Peyer's patch (tissue), 4 donors: ENCODE measurements at regions not wholly inside any gene's neighbourhood (a gene's known extent, or its start where the extent isn't known, plus 50 kb on each side); places are given as distances from the start of the nearest gene placed in this dataset.
"Not testable (repeated sequence)": the region's sequence is repeated elsewhere in the genome, so short reads cannot be mapped to it uniquely, and the experiment has no call there.

Source experiments
- DNase-seq, 3 donors: peaks; one replicate each; pipeline ENCODE4 v3.0.0-alpha.2; 2017 to 2019
- H3K27ac ChIP-seq, 4 donors: fragments of 200-600 bp; sonication (generic); one replicate each; pipeline ENCODE4 v1.5.1; 2016 to 2019
- H3K27me3 ChIP-seq, 2 donors: fragments of 200-600 bp; sonication (generic); one replicate each; pipeline ENCODE4 v1.5.1; 2019
- H3K36me3 ChIP-seq, 3 donors: fragments of 200-600 bp; sonication (generic); one replicate each; pipeline ENCODE4 v1.5.1; 2016 to 2019
- H3K4me1 ChIP-seq, 4 donors: fragments of 200-600 bp; sonication (generic); one replicate each; pipeline ENCODE4 v1.5.1; 2016 to 2019
- H3K4me3 ChIP-seq, 4 donors: fragments of 200-600 bp; sonication (generic); 1 replicate in 3 of 4; 2 replicates in 1 of 4; pipeline ENCODE4 v1.5.1; 2016 to 2019; ENCODE audit warnings: mild to moderate bottlenecking in 1 of 4
- H3K9me3 ChIP-seq, 4 donors: fragments of 200-600 bp; sonication (generic); one replicate each; pipeline ENCODE4 v1.5.1; 2016 to 2019; ENCODE audit warnings: mild to moderate bottlenecking in 1 of 4
- POLR2A ChIP-seq, 2 donors: fragments of 450-650 bp; IDR thresholded peaks; one replicate each; pipeline ENCODE4 v1.5.1; 2017; ENCODE audit warnings: antibody characterized with exemption in 2 of 2, mild to moderate bottlenecking in 2 of 2, moderate library complexity in 2 of 2
- TF ChIP-seq, protein P1 (sequence below), 6 experiments: fragments of 450-650 bp in 4 of 6; fragments of 200-600 bp in 2 of 6; sonication (generic) in 1 of 6; IDR thresholded peaks; one replicate each; pipeline ENCODE4 v1.5.1; 2017 to 2019; ENCODE audit warnings: antibody characterized with exemption in 6 of 6, mild to moderate bottlenecking in 3 of 6, moderate library complexity in 1 of 6

DNA sequence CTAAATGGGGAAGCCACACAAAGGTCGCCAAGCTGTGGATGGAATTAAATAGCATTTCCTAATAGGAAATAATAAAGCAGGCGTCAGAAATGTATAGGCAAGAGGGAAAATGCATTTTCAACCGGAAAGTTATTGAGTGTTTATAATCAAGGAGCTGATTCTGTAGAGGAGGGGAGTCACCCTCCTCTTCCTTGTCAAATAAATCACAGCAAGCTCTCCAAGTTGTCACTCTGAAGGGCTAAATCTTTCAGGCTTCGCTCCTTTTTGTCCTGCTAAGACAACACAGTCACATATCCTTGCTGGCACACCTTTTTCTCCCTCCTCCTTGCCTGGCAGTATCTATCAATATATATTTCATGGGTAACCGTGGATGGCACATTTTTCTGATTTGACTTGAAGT is 338.4 kb downstream of the SATB1 start:
- Histone ChIP-seq H3K27ac (no peak overlapping the region), H3K9me3 (no peaks in the 10 kb centered on the region), H3K4me3 (no peak overlapping the region), H3K27me3 (no peaks in the 10 kb centered on the region), H3K4me1 (no peaks in the 10 kb centered on the region), H3K36me3 (no peaks in the 10 kb centered on the region)
- TF ChIP-seq POLR2A (IDR thresholded peaks at IDR 0.05), result no peak
- TF ChIP-seq, protein P1, sequence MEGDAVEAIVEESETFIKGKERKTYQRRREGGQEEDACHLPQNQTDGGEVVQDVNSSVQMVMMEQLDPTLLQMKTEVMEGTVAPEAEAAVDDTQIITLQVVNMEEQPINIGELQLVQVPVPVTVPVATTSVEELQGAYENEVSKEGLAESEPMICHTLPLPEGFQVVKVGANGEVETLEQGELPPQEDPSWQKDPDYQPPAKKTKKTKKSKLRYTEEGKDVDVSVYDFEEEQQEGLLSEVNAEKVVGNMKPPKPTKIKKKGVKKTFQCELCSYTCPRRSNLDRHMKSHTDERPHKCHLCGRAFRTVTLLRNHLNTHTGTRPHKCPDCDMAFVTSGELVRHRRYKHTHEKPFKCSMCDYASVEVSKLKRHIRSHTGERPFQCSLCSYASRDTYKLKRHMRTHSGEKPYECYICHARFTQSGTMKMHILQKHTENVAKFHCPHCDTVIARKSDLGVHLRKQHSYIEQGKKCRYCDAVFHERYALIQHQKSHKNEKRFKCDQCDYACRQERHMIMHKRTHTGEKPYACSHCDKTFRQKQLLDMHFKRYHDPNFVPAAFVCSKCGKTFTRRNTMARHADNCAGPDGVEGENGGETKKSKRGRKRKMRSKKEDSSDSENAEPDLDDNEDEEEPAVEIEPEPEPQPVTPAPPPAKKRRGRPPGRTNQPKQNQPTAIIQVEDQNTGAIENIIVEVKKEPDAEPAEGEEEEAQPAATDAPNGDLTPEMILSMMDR (IDR thresholded peaks at IDR 0.05), result no peak
- DNase-seq, result no peak

DNA sequence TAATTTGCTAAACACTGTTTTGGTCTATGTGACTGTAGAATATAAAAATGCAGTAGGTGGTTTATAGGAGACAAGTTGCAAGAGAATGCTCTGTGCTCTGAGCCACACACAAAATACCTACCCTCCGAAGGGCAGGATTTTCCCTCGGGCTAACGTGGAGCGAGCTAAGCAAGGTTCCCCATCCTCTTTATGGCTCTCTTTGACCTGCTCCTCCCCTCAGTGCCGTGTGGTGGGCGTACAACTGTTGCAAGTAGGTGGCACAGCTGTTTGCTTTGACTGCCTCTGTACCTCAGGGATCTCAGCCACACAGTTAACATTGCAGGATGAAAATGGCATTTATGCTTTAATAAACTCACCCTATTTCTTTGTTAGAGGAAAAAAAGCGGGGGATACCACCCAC is 339.1 kb downstream of the SATB1 start:
- no peaks in the 10 kb centered on the region for H3K9me3 ChIP-seq
- TF ChIP-seq, protein P1 (IDR thresholded peaks at IDR 0.05), result no peak
- no peak for TF ChIP-seq POLR2A (IDR thresholded peaks at IDR 0.05)
- H3K27me3 ChIP-seq, result no peaks in the 10 kb centered on the region
- no peaks in the 10 kb centered on the region for H3K36me3 ChIP-seq
- DNase-seq, result no peak
- H3K4me1 ChIP-seq, result no peaks in the 10 kb centered on the region
- H3K4me3 ChIP-seq, result no peak overlapping the region
- H3K27ac ChIP-seq, result no peak overlapping the region

DNA sequence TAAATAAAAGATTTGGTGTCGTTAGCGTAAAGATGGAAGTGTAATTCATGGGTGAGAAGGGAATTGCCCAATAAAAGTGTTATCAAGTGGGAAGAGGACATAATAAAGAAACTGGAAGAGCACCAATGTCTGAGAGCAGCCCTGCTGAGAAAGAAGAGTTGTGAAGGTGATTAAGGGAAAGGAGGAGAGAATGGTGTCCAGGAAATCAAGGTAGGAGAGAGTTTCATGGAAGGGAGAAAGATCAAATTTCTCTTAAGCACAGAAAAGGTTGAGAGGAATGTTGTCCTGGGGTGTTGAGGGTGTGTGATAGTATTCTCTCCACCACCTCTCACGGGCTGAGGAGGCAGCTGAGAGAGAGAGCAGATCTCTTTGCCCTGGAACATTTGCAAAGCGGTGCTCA is 339.7 kb downstream of the SATB1 start:
- Histone ChIP-seq H3K27ac (no peak overlapping the region), H3K4me1 (no peaks in the 10 kb centered on the region), H3K9me3 (no peaks in the 10 kb centered on the region), H3K27me3 (no peaks in the 10 kb centered on the region), H3K36me3 (no peaks in the 10 kb centered on the region), H3K4me3 (no peak overlapping the region)
- no peak for DNase-seq
- TF ChIP-seq, protein P1 (IDR thresholded peaks at IDR 0.05), result no peak
- no peak for TF ChIP-seq POLR2A (IDR thresholded peaks at IDR 0.05)

DNA sequence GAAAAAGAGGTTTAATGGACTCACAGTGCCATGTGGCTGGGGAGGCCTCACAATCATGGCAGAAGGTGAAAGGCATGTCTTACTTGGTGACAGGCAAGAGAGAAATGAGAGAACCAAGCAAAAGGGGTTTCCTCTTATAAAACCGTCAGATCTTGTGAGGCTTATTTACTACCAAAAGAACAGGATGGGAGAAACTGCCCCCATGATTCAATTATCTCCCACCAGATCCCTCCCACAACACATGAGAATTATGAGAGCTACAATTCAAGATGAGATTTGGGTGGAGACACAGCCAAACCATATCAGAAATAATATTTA is 340.8 kb upstream of the TBC1D5 start:
- not testable (repeated sequence) for H3K9me3 ChIP-seq, H3K27me3 ChIP-seq, DNase-seq, H3K27ac ChIP-seq, H3K4me1 ChIP-seq, H3K4me3 ChIP-seq, H3K36me3 ChIP-seq

DNA sequence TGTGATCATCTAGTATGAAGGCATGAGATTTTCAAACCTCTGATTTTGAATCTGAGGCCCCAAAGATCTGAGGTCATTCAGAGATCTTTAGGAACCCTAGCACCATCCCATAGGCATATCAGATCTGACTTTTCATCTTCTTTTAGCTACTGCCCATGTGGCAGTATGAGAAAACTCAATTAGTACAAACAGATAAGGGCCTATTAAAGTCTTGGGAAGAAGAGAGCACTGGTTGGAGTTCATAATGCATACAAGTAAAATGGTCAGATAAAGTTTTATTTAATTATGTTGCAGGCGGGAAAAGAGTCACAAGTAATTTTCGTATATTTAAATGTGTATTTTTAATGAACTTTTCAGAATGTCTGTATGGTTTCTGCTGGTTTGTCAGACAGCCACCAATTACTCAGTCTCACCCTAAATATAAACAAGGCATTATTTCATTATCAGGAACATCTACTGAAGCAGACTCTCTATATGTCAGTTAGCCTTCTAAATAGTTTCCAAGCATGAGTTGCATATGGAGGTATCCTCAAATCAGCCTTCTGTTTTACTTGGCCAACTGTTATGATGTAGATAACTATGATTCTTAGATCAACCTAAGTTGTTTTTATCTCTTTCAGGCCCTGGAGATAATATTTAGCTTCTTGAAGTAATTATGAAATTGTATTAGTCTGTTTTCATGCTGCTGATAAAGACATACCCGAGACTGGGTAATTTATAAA is 340.3 kb upstream of the TBC1D5 start:
- Histone ChIP-seq H3K36me3 (no peaks in the 10 kb centered on the region), H3K9me3 (no peaks in the 10 kb centered on the region), H3K4me1 (no peaks in the 10 kb centered on the region), H3K4me3 (no peak overlapping the region), H3K27ac (no peak overlapping the region), H3K27me3 (no peaks in the 10 kb centered on the region)
- TF ChIP-seq POLR2A (IDR thresholded peaks at IDR 0.05), result no peak
- TF ChIP-seq, protein P1 (IDR thresholded peaks at IDR 0.05), result no peak
- no peak for DNase-seq

DNA sequence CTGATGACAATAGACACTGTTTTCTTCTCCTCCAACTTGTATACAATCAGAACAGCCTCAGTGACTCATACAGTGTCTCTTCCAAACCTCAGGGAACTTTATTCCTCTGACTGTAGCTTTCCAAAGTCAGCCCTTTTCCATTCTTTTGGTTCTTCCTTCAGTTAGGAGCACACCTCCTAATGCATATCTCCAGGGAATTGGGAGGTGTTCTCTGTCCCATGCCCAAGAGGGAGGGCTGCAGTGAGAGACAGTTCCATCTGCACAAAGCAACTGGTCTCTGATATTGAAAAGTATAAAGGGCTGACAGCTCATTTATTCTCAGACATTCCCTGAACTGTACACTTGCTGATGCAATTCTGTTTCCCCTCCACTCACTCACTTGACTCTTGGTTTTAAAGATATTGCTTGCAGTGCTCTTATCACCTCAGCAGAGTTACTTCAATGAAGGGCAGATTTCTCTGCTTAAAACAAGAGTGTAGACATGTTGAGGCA is 337.8 kb upstream of the TBC1D5 start:
- H3K4me3 ChIP-seq, result no peak overlapping the region
- no peaks in the 10 kb centered on the region for H3K27me3 ChIP-seq
- H3K27ac ChIP-seq, result no peak overlapping the region
- TF ChIP-seq, protein P1 (IDR thresholded peaks at IDR 0.05), result no peak
- no peak for TF ChIP-seq POLR2A (IDR thresholded peaks at IDR 0.05)
- no peaks in the 10 kb centered on the region for H3K4me1 ChIP-seq
- H3K9me3 ChIP-seq, result no peaks in the 10 kb centered on the region
- no peaks in the 10 kb centered on the region for H3K36me3 ChIP-seq
- no peak for DNase-seq
